ENCODE measurements at regions not wholly inside any gene's neighbourhood (a gene's known extent, or its start where the extent isn't known, plus 50 kb on each side); places are given as distances from the start of the nearest gene placed in this dataset.

GRCh38 chr12:98113548-98113947, 401.8 kb upstream of the TMPO start:
- no peak overlapping the region for H3K27ac ChIP-seq
- no peaks in the 10 kb centered on the region for H3K27me3 ChIP-seq (replicated peaks; ENCODE audit: insufficient read depth)
- TF ChIP-seq, protein P1, sequence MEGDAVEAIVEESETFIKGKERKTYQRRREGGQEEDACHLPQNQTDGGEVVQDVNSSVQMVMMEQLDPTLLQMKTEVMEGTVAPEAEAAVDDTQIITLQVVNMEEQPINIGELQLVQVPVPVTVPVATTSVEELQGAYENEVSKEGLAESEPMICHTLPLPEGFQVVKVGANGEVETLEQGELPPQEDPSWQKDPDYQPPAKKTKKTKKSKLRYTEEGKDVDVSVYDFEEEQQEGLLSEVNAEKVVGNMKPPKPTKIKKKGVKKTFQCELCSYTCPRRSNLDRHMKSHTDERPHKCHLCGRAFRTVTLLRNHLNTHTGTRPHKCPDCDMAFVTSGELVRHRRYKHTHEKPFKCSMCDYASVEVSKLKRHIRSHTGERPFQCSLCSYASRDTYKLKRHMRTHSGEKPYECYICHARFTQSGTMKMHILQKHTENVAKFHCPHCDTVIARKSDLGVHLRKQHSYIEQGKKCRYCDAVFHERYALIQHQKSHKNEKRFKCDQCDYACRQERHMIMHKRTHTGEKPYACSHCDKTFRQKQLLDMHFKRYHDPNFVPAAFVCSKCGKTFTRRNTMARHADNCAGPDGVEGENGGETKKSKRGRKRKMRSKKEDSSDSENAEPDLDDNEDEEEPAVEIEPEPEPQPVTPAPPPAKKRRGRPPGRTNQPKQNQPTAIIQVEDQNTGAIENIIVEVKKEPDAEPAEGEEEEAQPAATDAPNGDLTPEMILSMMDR (IDR thresholded peaks at IDR 0.05), result no peak

DNA sequence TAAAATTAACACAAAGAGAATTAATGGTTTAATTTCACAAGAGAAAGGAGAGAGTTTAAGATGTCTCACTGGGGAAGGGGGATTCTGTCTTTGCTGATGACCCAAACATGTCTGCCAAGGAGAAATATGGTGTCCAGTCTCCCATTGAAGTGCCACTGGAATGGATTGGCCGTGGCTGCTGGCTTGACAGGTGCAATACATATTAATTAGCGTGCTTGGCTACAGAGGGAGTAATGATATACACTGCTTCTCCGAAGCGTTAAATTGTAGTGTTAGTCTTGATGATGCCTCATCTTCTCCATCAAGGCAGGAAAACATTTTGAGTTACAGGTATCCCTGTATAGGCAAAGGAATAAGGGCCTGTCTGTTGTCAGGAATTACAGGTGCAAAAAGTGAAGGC, 393.4 kb upstream of the TMPO start:
- Histone ChIP-seq H3K9me3 (no peaks in the 10 kb centered on the region), H3K4me1 (ENCODE audit: control insufficient read depth in 1 of 2, low read depth in 2 of 2) (no peaks in the 10 kb centered on the region), H3K36me3 (no peaks in the 10 kb centered on the region), H3K27ac (no peak overlapping the region), H3K4me3 (no peak overlapping the region), H3K27me3 (replicated peaks; ENCODE audit: insufficient read depth) (no peaks in the 10 kb centered on the region)
- TF ChIP-seq, protein P1 (IDR thresholded peaks at IDR 0.05), result no peak
- DNase-seq (ENCODE audit: low spot score) (no peak), ATAC-seq (ENCODE audit: insufficient number of reproducible peaks, low FRiP score, low read depth) (no peak)

More at GRCh38 chr12:98113548-98113947, 401.8 kb upstream of the TMPO start:
- H3K9me3 ChIP-seq, result no peaks in the 10 kb centered on the region
- H3K4me3 ChIP-seq, result no peak overlapping the region
- H3K4me1 ChIP-seq (ENCODE audit: control insufficient read depth in 1 of 2, low read depth in 2 of 2), result no peaks in the 10 kb centered on the region
- DNase-seq (ENCODE audit: low spot score) (no peak), ATAC-seq (ENCODE audit: insufficient number of reproducible peaks, low FRiP score, low read depth) (no peak)
- no peaks in the 10 kb centered on the region for H3K36me3 ChIP-seq

DNA sequence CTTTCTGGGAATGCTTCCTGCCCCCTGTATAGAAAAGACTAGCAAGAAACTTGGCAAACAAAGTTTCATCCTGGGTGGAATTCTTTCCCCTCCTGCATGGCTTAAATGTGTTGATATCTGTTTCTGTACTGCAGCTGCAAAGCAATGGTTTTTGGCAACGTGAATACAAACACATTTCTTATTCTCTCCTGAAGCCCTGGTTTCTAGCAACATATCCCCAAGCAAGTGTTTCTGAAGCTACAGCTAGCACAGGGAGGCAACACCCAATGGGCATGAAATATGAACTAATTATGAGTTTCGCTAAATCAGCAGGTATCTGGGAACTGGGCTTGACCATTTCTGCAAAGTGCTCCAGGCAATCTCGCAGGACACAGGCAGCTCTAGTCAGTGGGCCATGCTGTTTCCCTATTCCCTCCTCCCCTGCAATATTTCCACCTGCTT, 392.3 kb upstream of the TMPO start:
- H3K27ac ChIP-seq, result no peak overlapping the region
- no peaks in the 10 kb centered on the region for H3K4me1 ChIP-seq (ENCODE audit: control insufficient read depth in 1 of 2, low read depth in 2 of 2)
- TF ChIP-seq, protein P1 (IDR thresholded peaks at IDR 0.05), result no peak
- no peaks in the 10 kb centered on the region for H3K9me3 ChIP-seq
- ATAC-seq (ENCODE audit: insufficient number of reproducible peaks, low FRiP score, low read depth) (no peak), DNase-seq (ENCODE audit: low spot score) (no peak)
- no peak overlapping the region for H3K4me3 ChIP-seq
- H3K27me3 ChIP-seq (replicated peaks; ENCODE audit: insufficient read depth), result no peaks in the 10 kb centered on the region
- H3K36me3 ChIP-seq, result no peaks in the 10 kb centered on the region

- Histone ChIP-seq H3K4me3 (no peak overlapping the region), H3K9me3 (no peaks in the 10 kb centered on the region), H3K27ac (no peak overlapping the region), H3K27me3 (replicated peaks; ENCODE audit: insufficient read depth) (no peaks in the 10 kb centered on the region), H3K36me3 (no peaks in the 10 kb centered on the region), H3K4me1 (ENCODE audit: control insufficient read depth in 1 of 2, low read depth in 2 of 2) (no peaks in the 10 kb centered on the region)
- TF ChIP-seq, protein P1 (IDR thresholded peaks at IDR 0.05), result no peak
- DNase-seq (ENCODE audit: low spot score) (no peak), ATAC-seq (ENCODE audit: insufficient number of reproducible peaks, low FRiP score, low read depth) (no peak)
Measured at GRCh38 chr12:98126637-98127335, 388.6 kb upstream of the TMPO start.

GRCh38 chr12:98127336-98127679, 388.1 kb upstream of the TMPO start:
- H3K4me3 ChIP-seq, result no peak overlapping the region
- H3K27me3 ChIP-seq (replicated peaks; ENCODE audit: insufficient read depth), result no peaks in the 10 kb centered on the region
- H3K9me3 ChIP-seq, result no peaks in the 10 kb centered on the region
- no peak for ATAC-seq (ENCODE audit: insufficient number of reproducible peaks, low FRiP score, low read depth)
- H3K27ac ChIP-seq, result no peak overlapping the region
- DNase-seq (ENCODE audit: low spot score), result no peak
- TF ChIP-seq, protein P1 (IDR thresholded peaks at IDR 0.05), result no peak
- no peaks in the 10 kb centered on the region for H3K36me3 ChIP-seq
- H3K4me1 ChIP-seq (ENCODE audit: control insufficient read depth in 1 of 2, low read depth in 2 of 2), result no peaks in the 10 kb centered on the region
